WTC11 (cell line): ENCODE measurements at regions not wholly inside any gene's neighbourhood (a gene's known extent, or its start where the extent isn't known, plus 50 kb on each side); places are given as distances from the start of the nearest gene placed in this dataset.

Experiments used
- ATAC-seq: fragments of 200-7000 bp; cut with Tn5 transposase; 2 replicates; pipeline ENCODE4 v1.10.0; 2021; ENCODE audit warnings: mild to moderate bottlenecking, moderate library complexity
- CTCF ChIA-PET: fragments of 300-600 bp; sonication (Branson Sonifier 250); formaldehyde crosslinking; loops from one replicate; lab custom pipeline; 2021; ENCODE audit warnings: antibody characterized with exemption; lab: Charles Lee
- POLR2A ChIA-PET: fragments of 350-600 bp; sonication (Branson Sonifier 250); formaldehyde crosslinking; loops from one replicate; lab custom pipeline; 2021; ENCODE audit warnings: antibody characterized with exemption; lab: Charles Lee
- DNase-seq: peaks from one replicate; pipeline ENCODE4 v3.0.0; 2021; ENCODE audit warnings: low spot score
- H3K27ac Mint-ChIP-seq: 2 replicates; pipeline ENCODE4 v1.8.0; 2021; ENCODE audit warnings: mixed read lengths
- H3K27me3 Mint-ChIP-seq: 2 replicates; pipeline ENCODE4 v1.8.0; 2021; ENCODE audit warnings: low read depth, mild to moderate bottlenecking, moderate library complexity, mixed read lengths
- H3K36me3 Mint-ChIP-seq: 2 replicates; pipeline ENCODE4 v1.8.0; 2021; ENCODE audit warnings: mixed read lengths
- H3K4me1 Mint-ChIP-seq: 2 replicates; pipeline ENCODE4 v1.8.0; 2022; ENCODE audit warnings: mixed read lengths
- H3K4me3 Mint-ChIP-seq: 2 replicates; pipeline ENCODE4 v1.8.0; 2021; ENCODE audit warnings: mild to moderate bottlenecking, moderate library complexity, mixed read lengths
- H3K9me3 Mint-ChIP-seq: 2 replicates; pipeline ENCODE4 v1.8.0; 2021; ENCODE audit warnings: mixed read lengths
- CBFB ChIP-seq: sonication (generic); formaldehyde crosslinking; IDR thresholded peaks from 2 replicates; pipeline ENCODE4 v1.8.1; 2022; ENCODE audit warnings: mild to moderate bottlenecking, low read depth, missing genetic modification reagents
- CREM ChIP-seq: sonication (generic); formaldehyde crosslinking; IDR thresholded peaks from 2 replicates; pipeline ENCODE4 v1.8.1; 2022; ENCODE audit warnings: mild to moderate bottlenecking, missing genetic modification reagents, moderate library complexity
- ELF4 ChIP-seq: sonication (generic); formaldehyde crosslinking; IDR thresholded peaks from 2 replicates; pipeline ENCODE4 v1.8.1; 2022; ENCODE audit warnings: low read depth, mild to moderate bottlenecking, moderate library complexity, missing genetic modification reagents
- FOXK1 ChIP-seq: sonication (generic); formaldehyde crosslinking; IDR thresholded peaks from 2 replicates; pipeline ENCODE4 v1.8.0; 2022; ENCODE audit warnings: mild to moderate bottlenecking, moderate library complexity, missing genetic modification reagents
- GABPB1 ChIP-seq: sonication (generic); formaldehyde crosslinking; IDR thresholded peaks from 2 replicates; pipeline ENCODE4 v1.8.1; 2023; ENCODE audit warnings: mild to moderate bottlenecking, missing genetic modification reagents
- JUN ChIP-seq: sonication (generic); formaldehyde crosslinking; IDR thresholded peaks from 2 replicates; pipeline ENCODE4 v1.8.0; 2023; ENCODE audit warnings: mild to moderate bottlenecking, missing genetic modification reagents
- MXD4 ChIP-seq: fragments of 250-450 bp; sonication (Bioruptor Pico); IDR thresholded peaks from 2 replicates; pipeline ENCODE4 v1.8.0; 2021; ENCODE audit warnings: mild to moderate bottlenecking, moderate library complexity, borderline replicate concordance
- MYBL2 ChIP-seq: sonication (generic); formaldehyde crosslinking; IDR thresholded peaks from 2 replicates; pipeline ENCODE4 v1.8.1; 2023; ENCODE audit warnings: mild to moderate bottlenecking, moderate library complexity, missing genetic modification reagents
- NFYB ChIP-seq: sonication (generic); formaldehyde crosslinking; conservative IDR thresholded peaks from 2 replicates; pipeline ENCODE4 v1.8.0; 2022; ENCODE audit warnings: low read depth, missing genetic modification reagents
- PRRX2 ChIP-seq: fragments of 250-450 bp; sonication (Bioruptor Pico); IDR thresholded peaks from 2 replicates; pipeline ENCODE4 v1.8.0; 2021; ENCODE audit warnings: mild to moderate bottlenecking
- SMAD3 ChIP-seq: sonication (generic); formaldehyde crosslinking; IDR thresholded peaks from 2 replicates; pipeline ENCODE4 v1.8.0; 2022; ENCODE audit warnings: missing genetic modification reagents, mild to moderate bottlenecking, borderline replicate concordance
- SOX15 ChIP-seq: fragments of 250-450 bp; sonication (Bioruptor Pico); IDR thresholded peaks from 2 replicates; pipeline ENCODE4 v1.9.0; 2021; ENCODE audit warnings: mild to moderate bottlenecking
- SP1 ChIP-seq: sonication (generic); formaldehyde crosslinking; conservative IDR thresholded peaks from 2 replicates; pipeline ENCODE4 v1.8.1; 2022; ENCODE audit warnings: missing genetic modification reagents
- TF ChIP-seq, protein P1 (sequence below): fragments of 250-450 bp; sonication (Bioruptor Pico); conservative IDR thresholded peaks from 2 replicates; pipeline ENCODE4 v1.9.0; 2021; ENCODE audit warnings: mild to moderate bottlenecking
- TF ChIP-seq, protein P2 (sequence below): sonication (generic); formaldehyde crosslinking; IDR thresholded peaks from 2 replicates; pipeline ENCODE4 v1.8.0; 2023; ENCODE audit warnings: missing genetic modification reagents
- TF ChIP-seq, protein P3 (sequence below): sonication (generic); formaldehyde crosslinking; IDR thresholded peaks from 2 replicates; pipeline ENCODE4 v1.8.1; 2022; ENCODE audit warnings: low read depth, missing genetic modification reagents, borderline replicate concordance
- TF ChIP-seq, protein P4 (sequence below): fragments of 250-450 bp; sonication (Bioruptor Pico); IDR thresholded peaks from 2 replicates; pipeline ENCODE4 v2.1.2; 2022; ENCODE audit warnings: mild to moderate bottlenecking, moderate library complexity
- TF ChIP-seq, protein P5 (sequence below): sonication (generic); formaldehyde crosslinking; IDR thresholded peaks from 2 replicates; pipeline ENCODE4 v1.8.1; 2023; ENCODE audit warnings: mild to moderate bottlenecking, missing genetic modification reagents
- TF ChIP-seq, protein P6 (sequence below): sonication (generic); formaldehyde crosslinking; IDR thresholded peaks from 2 replicates; pipeline ENCODE4 v1.8.1; 2023; ENCODE audit warnings: mild to moderate bottlenecking, missing genetic modification reagents

DNA sequence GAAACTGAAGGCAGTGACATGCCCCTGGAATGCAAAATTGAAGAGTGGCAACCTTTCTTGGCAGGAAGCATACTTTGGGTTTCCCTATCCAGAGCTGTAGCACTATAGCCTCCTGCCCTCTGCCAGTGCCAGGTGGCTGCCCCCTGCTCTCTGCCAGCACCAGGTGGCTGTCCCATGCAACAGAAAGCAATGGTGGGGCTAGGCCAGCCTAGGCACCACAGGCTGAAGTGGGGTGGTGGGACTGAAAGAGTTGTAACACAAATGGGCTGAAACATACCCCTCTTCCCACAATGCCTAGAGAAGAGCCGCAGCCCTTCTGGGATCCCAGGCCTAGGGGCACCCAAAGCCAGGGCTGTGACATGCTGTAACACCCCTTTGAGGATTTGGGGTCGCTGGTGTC lies 1739.3 kb upstream of the LRRTM1 start:
- peaks cover 30% of the 10 kb centered on the region for H3K9me3 Mint-ChIP-seq
- ChIA-PET CTCF (no interaction called here), POLR2A (interaction anchor here (0.5 kb wide), 1 partner anchor 415 kb away, joined by 3 read pairs; no protein-coding TSS in a partner anchor)
- H3K27ac Mint-ChIP-seq, result no peak overlapping the region
- TF ChIP-seq, protein P1, sequence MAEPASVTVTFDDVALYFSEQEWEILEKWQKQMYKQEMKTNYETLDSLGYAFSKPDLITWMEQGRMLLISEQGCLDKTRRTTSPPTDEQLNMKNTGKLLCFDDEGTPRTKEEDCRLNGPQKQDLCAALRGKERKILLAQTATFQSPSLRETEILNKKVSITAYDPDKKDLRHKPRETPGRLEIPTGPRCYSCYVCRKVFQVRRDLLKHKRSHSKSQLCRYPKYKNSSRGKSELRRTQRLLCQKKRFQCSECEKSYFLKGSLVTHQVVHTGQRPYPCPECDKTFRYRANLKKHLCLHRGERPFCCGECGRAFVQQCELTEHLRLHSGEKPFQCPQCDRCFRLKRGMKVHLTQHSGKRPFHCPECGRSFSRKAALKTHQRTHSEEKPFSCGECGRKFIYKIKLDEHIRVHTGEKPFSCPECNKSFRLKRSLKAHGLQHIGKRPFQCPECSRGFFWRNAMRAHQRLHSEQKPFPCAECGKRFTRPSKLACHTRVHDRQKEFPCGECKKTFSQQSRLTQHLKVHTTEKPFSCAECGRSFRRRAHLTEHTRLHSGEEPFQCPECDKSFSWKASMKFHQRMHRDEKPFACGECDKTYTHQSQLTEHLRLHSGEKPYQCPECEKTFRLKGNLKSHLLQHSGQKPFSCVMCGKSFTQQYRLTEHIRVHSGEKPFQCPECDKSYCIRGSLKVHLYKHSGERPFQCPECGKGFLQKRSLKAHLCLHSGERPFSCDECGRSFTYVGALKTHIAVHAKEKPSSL, result no peak
- TF ChIP-seq, protein P2, sequence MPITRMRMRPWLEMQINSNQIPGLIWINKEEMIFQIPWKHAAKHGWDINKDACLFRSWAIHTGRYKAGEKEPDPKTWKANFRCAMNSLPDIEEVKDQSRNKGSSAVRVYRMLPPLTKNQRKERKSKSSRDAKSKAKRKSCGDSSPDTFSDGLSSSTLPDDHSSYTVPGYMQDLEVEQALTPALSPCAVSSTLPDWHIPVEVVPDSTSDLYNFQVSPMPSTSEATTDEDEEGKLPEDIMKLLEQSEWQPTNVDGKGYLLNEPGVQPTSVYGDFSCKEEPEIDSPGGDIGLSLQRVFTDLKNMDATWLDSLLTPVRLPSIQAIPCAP (CRISPR knock-in tag), result no peak
- TF ChIP-seq SP1 (CRISPR knock-in tag) (no peak), FOXK1 (no peak), CBFB (CRISPR knock-in tag) (no peak), MYBL2 (no peak), SMAD3 (no peak), ELF4 (CRISPR knock-in tag) (no peak), NFYB (no peak), PRRX2 (CRISPR knock-in tag) (no peak), GABPB1 (no peak), CREM (CRISPR knock-in tag) (no peak), MXD4 (CRISPR knock-in tag) (no peak), JUN (CRISPR knock-in tag) (no peak), SOX15 (CRISPR knock-in tag) (no peak)
- TF ChIP-seq, protein P3, sequence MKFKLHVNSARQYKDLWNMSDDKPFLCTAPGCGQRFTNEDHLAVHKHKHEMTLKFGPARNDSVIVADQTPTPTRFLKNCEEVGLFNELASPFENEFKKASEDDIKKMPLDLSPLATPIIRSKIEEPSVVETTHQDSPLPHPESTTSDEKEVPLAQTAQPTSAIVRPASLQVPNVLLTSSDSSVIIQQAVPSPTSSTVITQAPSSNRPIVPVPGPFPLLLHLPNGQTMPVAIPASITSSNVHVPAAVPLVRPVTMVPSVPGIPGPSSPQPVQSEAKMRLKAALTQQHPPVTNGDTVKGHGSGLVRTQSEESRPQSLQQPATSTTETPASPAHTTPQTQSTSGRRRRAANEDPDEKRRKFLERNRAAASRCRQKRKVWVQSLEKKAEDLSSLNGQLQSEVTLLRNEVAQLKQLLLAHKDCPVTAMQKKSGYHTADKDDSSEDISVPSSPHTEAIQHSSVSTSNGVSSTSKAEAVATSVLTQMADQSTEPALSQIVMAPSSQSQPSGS, result no peak
- TF ChIP-seq, protein P4, sequence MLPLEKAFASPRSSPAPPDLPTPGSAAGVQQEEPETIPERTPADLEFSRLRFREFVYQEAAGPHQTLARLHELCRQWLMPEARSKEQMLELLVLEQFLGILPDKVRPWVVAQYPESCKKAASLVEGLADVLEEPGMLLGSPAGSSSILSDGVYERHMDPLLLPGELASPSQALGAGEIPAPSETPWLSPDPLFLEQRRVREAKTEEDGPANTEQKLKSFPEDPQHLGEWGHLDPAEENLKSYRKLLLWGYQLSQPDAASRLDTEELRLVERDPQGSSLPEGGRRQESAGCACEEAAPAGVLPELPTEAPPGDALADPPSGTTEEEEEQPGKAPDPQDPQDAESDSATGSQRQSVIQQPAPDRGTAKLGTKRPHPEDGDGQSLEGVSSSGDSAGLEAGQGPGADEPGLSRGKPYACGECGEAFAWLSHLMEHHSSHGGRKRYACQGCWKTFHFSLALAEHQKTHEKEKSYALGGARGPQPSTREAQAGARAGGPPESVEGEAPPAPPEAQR (CRISPR knock-in tag), result no peak
- TF ChIP-seq, protein P5, sequence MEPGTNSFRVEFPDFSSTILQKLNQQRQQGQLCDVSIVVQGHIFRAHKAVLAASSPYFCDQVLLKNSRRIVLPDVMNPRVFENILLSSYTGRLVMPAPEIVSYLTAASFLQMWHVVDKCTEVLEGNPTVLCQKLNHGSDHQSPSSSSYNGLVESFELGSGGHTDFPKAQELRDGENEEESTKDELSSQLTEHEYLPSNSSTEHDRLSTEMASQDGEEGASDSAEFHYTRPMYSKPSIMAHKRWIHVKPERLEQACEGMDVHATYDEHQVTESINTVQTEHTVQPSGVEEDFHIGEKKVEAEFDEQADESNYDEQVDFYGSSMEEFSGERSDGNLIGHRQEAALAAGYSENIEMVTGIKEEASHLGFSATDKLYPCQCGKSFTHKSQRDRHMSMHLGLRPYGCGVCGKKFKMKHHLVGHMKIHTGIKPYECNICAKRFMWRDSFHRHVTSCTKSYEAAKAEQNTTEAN (CRISPR knock-in tag), result no peak
- TF ChIP-seq, protein P6, sequence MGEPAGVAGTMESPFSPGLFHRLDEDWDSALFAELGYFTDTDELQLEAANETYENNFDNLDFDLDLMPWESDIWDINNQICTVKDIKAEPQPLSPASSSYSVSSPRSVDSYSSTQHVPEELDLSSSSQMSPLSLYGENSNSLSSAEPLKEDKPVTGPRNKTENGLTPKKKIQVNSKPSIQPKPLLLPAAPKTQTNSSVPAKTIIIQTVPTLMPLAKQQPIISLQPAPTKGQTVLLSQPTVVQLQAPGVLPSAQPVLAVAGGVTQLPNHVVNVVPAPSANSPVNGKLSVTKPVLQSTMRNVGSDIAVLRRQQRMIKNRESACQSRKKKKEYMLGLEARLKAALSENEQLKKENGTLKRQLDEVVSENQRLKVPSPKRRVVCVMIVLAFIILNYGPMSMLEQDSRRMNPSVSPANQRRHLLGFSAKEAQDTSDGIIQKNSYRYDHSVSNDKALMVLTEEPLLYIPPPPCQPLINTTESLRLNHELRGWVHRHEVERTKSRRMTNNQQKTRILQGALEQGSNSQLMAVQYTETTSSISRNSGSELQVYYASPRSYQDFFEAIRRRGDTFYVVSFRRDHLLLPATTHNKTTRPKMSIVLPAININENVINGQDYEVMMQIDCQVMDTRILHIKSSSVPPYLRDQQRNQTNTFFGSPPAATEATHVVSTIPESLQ (CRISPR knock-in tag), result no peak
- peaks cover 6% of the 10 kb centered on the region; the same call in 1 of the 2 replicates for H3K36me3 Mint-ChIP-seq
- DNase-seq (no peak), ATAC-seq (no peak)
- no peaks in the 10 kb centered on the region for H3K4me1 Mint-ChIP-seq
- no peaks in the 10 kb centered on the region for H3K27me3 Mint-ChIP-seq
- no peak overlapping the region for H3K4me3 Mint-ChIP-seq
